Dermis microvascular lymphatic vessel endothelial cell (primary cell): ENCODE measurements at regions not wholly inside any gene's neighbourhood (a gene's known extent, or its start where the extent isn't known, plus 50 kb on each side); places are given as distances from the start of the nearest gene placed in this dataset.

Source experiments
- DNase-seq, 2 donors: peaks; one replicate each; pipeline versions ENCODE4 v3.0.0 to v3.0.0-alpha.2; 2010; ENCODE audit warnings: low read depth in 2 of 2

- DNase-seq: no peak
Measured at GRCh38 chr1:91575909-91576519, 75.4 kb downstream of the CDC7 start.

- DNase-seq: no peak
Measured at GRCh38 chr1:91578320-91579109, 77.9 kb downstream of the CDC7 start.

- DNase-seq: no peak
Measured at GRCh38 chr1:91579658-91580228, 79.1 kb downstream of the CDC7 start.

GRCh38 chr1:91582431-91582921 is 81.8 kb downstream of the CDC7 start:
- peak in 1 of 2 donors; percentile 13 for DNase-seq

- no peak for DNase-seq
Measured at GRCh38 chr1:91583326-91583755, 82.7 kb downstream of the CDC7 start.

- no peak for DNase-seq
Measured at GRCh38 chr1:91584309-91584708, 83.7 kb downstream of the CDC7 start.

GRCh38 chr1:91584878-91585277 is 84.2 kb downstream of the CDC7 start:
- DNase-seq: no peak

- no peak for DNase-seq
Measured at GRCh38 chr1:91585502-91585901, 84.9 kb downstream of the CDC7 start.

GRCh38 chr1:91585982-91586381 is 85.3 kb downstream of the CDC7 start:
- no peak for DNase-seq

GRCh38 chr1:91589437-91589836 is 88.8 kb downstream of the CDC7 start:
- DNase-seq: no peak

- DNase-seq: no peak
Measured at GRCh38 chr1:91591175-91591974, 90.7 kb downstream of the CDC7 start.

- DNase-seq: no peak
Measured at GRCh38 chr1:91592716-91593477, 92.2 kb downstream of the CDC7 start.

GRCh38 chr1:91594383-91595055 is 93.9 kb downstream of the CDC7 start:
- no peak for DNase-seq

GRCh38 chr1:91596474-91596873 is 95.8 kb downstream of the CDC7 start:
- no peak for DNase-seq

GRCh38 chr1:91597215-91597614 is 96.6 kb downstream of the CDC7 start:
- no peak for DNase-seq

- DNase-seq: no peak
Measured at GRCh38 chr1:91600431-91601337, 100.0 kb downstream of the CDC7 start.

- DNase-seq: no peak
Measured at GRCh38 chr1:91601554-91602376, 101.1 kb downstream of the CDC7 start.

- no peak for DNase-seq
Measured at GRCh38 chr1:91603409-91603808, 102.8 kb downstream of the CDC7 start.

- no peak for DNase-seq
Measured at GRCh38 chr1:91604632-91605031, 104.0 kb downstream of the CDC7 start.
